Duodenal mucosa (tissue), 2 donors: ENCODE measurements at regions not wholly inside any gene's neighbourhood (a gene's known extent, or its start where the extent isn't known, plus 50 kb on each side); places are given as distances from the start of the nearest gene placed in this dataset.

Experiments used
- H3K27ac ChIP-seq: one replicate; pipeline ENCODE4 v1.7.0; 2013; ENCODE audit warnings: low read depth, low read length
- H3K27me3 ChIP-seq, 2 donors: one replicate each; pipeline ENCODE4 v1.7.0; 2013; ENCODE audit warnings: low read length in 2 of 2, control low read depth in 1 of 2; ENCODE audit not compliant: insufficient read depth in 2 of 2, control insufficient read depth in 1 of 2
- H3K36me3 ChIP-seq, 2 donors: one replicate each; pipeline ENCODE4 v1.7.0; 2013; ENCODE audit warnings: low read length in 2 of 2, control low read depth in 1 of 2; ENCODE audit not compliant: insufficient read depth in 2 of 2, control insufficient read depth in 1 of 2
- H3K4me1 ChIP-seq, 2 donors: one replicate each; pipeline ENCODE4 v1.7.0; 2013; ENCODE audit warnings: low read length in 2 of 2, control low read depth in 1 of 2; ENCODE audit not compliant: insufficient read depth in 2 of 2, control insufficient read depth in 1 of 2
- H3K4me3 ChIP-seq, 2 donors: one replicate each; pipeline ENCODE4 v1.7.0; 2013; ENCODE audit warnings: low read length in 2 of 2, low read depth in 1 of 2
- H3K9ac ChIP-seq, 2 donors: one replicate each; pipeline ENCODE4 v1.7.0; 2013; ENCODE audit warnings: low read length in 2 of 2, low read depth in 1 of 2
- H3K9me3 ChIP-seq, 2 donors: one replicate each; pipeline ENCODE4 v1.7.0; 2013; ENCODE audit warnings: low read length in 2 of 2, control low read depth in 1 of 2; ENCODE audit not compliant: control insufficient read depth in 1 of 2

- Histone ChIP-seq H3K4me1 (peaks cover 7 to 11% of the 10 kb centered on the region in 2 donors), H3K27ac (no peak overlapping the region), H3K9ac (no peak overlapping the region), H3K27me3 (no peaks in the 10 kb centered on the region), H3K36me3 (no peaks in the 10 kb centered on the region), H3K9me3 (no peaks in the 10 kb centered on the region), H3K4me3 (no peak overlapping the region)
Observed at GRCh38 chr2:15681089-15681885, 89.6 kb downstream of the DDX1 start.

GRCh38 chr2:15682354-15682753 lies 90.7 kb downstream of the DDX1 start:
- no peaks in the 10 kb centered on the region for H3K27me3 ChIP-seq
- no peak overlapping the region for H3K9ac ChIP-seq
- no peaks in the 10 kb centered on the region for H3K9me3 ChIP-seq
- H3K27ac ChIP-seq, result no peak overlapping the region
- no peaks in the 10 kb centered on the region for H3K36me3 ChIP-seq
- no peak overlapping the region for H3K4me3 ChIP-seq
- peaks cover 7 to 11% of the 10 kb centered on the region in 2 donors for H3K4me1 ChIP-seq

DNA sequence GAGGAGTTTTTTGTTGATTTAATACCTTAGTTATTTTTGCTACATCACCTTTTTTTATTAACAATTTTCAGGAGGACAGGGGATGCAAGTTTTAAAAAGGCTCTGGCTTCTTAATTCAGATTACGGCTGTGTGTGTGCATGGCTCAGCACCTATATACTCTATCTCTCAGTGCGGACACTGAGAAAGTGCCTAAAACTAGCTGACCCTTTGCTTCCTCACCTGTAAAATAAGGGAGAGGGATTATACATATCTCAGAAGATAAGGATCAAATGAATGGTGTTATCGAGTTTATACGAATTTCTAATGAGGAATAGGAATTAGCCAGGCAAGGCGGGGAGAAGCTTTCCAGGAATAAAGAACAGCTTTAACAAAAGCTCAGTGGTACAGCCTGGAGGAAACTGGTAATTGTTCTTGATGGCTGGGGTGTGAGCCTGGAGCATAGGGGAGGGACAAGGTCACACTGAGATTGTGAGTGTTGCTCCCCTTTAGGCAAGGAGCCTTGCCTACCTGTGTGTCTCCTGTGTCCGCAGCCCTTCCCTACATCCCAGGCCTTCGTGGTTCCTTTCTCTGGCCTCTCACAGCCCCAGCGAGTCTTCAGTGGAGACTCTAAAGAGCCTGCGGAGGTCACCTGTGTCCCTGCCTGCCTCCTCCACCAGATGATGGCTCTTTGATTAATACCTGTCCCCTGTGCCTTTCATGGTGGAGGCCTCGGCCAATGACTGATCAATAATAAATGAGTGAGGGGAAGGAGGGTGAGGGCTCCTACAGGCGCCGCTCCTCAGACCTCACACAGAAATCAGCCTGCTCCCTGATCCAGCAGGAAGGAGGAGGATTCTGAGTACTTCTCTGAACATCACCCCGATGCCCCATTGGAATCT lies 92.7 kb downstream of the DDX1 start:
- H3K4me3 ChIP-seq, result no peak overlapping the region
- H3K27me3 ChIP-seq, result no peaks in the 10 kb centered on the region
- no peak overlapping the region for H3K9ac ChIP-seq
- no peaks in the 10 kb centered on the region for H3K9me3 ChIP-seq
- peaks cover 7 to 11% of the 10 kb centered on the region in 2 donors for H3K4me1 ChIP-seq
- no peak overlapping the region for H3K27ac ChIP-seq
- H3K36me3 ChIP-seq, result no peaks in the 10 kb centered on the region

DNA sequence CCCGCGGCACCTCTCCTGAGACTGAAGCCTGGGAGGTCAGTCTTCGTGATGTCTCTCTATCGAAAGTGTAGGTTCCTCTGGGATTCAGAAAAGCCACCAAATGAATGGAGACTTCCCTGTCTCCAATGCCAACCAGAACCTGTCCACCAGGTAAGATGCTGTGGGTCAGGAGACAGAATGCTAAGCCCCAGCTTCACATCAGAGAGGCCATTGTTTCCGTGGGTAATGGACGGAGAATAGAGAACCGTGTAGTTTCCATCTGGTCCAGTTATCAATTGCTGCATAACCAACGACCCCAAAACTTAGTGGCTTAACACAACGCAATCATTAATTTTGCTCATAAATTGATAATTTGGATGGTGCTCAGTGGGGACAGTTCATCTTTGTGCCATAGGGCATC lies 93.5 kb downstream of the DDX1 start:
- no peaks in the 10 kb centered on the region for H3K36me3 ChIP-seq
- H3K27ac ChIP-seq, result no peak overlapping the region
- H3K9me3 ChIP-seq, result no peaks in the 10 kb centered on the region
- H3K9ac ChIP-seq, result no peak overlapping the region
- no peaks in the 10 kb centered on the region for H3K27me3 ChIP-seq
- H3K4me3 ChIP-seq, result no peak overlapping the region
- peaks cover 7 to 11% of the 10 kb centered on the region in 2 donors for H3K4me1 ChIP-seq

GRCh38 chr2:15686643-15687042 lies 95.0 kb downstream of the DDX1 start:
- Histone ChIP-seq H3K9me3 (no peaks in the 10 kb centered on the region), H3K4me3 (no peak overlapping the region), H3K4me1 (peaks cover 7 to 9% of the 10 kb centered on the region in 2 donors), H3K27me3 (no peaks in the 10 kb centered on the region), H3K27ac (no peak overlapping the region), H3K9ac (no peak overlapping the region), H3K36me3 (no peaks in the 10 kb centered on the region)

GRCh38 chr2:15687243-15687642 lies 95.6 kb downstream of the DDX1 start:
- H3K36me3 ChIP-seq, result no peaks in the 10 kb centered on the region
- no peak overlapping the region for H3K9ac ChIP-seq
- no peaks in the 10 kb centered on the region for H3K9me3 ChIP-seq
- H3K4me3 ChIP-seq, result no peak overlapping the region
- H3K27ac ChIP-seq, result no peak overlapping the region
- H3K27me3 ChIP-seq, result no peaks in the 10 kb centered on the region
- peaks cover 1 to 3% of the 10 kb centered on the region in 2 donors for H3K4me1 ChIP-seq

GRCh38 chr2:15687720-15688119 lies 96.1 kb downstream of the DDX1 start:
- Histone ChIP-seq H3K9me3 (no peaks in the 10 kb centered on the region), H3K36me3 (no peaks in the 10 kb centered on the region), H3K9ac (no peak overlapping the region), H3K27ac (no peak overlapping the region), H3K27me3 (no peaks in the 10 kb centered on the region), H3K4me3 (no peak overlapping the region), H3K4me1 (no peaks in the 10 kb centered on the region)

GRCh38 chr2:15688924-15689568 lies 97.4 kb downstream of the DDX1 start:
- Histone ChIP-seq H3K36me3 (no peaks in the 10 kb centered on the region), H3K27me3 (no peaks in the 10 kb centered on the region), H3K9me3 (no peaks in the 10 kb centered on the region), H3K4me1 (no peaks in the 10 kb centered on the region), H3K4me3 (no peak overlapping the region), H3K27ac (no peak overlapping the region), H3K9ac (no peak overlapping the region)

- no peak overlapping the region for H3K27ac ChIP-seq
- no peak overlapping the region for H3K4me3 ChIP-seq
- H3K27me3 ChIP-seq, result no peaks in the 10 kb centered on the region
Observed at GRCh38 chr2:15689654-15690053, 98.0 kb downstream of the DDX1 start.

More at GRCh38 chr2:15689654-15690053, 98.0 kb downstream of the DDX1 start:
- H3K4me1 ChIP-seq, result no peaks in the 10 kb centered on the region
- H3K36me3 ChIP-seq, result no peaks in the 10 kb centered on the region
- no peaks in the 10 kb centered on the region for H3K9me3 ChIP-seq
- H3K9ac ChIP-seq, result no peak overlapping the region
